Heart right ventricle (tissue), 16 donors: ENCODE measurements at regions not wholly inside any gene's neighbourhood (a gene's known extent, or its start where the extent isn't known, plus 50 kb on each side); places are given as distances from the start of the nearest gene placed in this dataset.
A peak's percentile ranks its signal among the peaks of the same experiment; 100 is the strongest.

Source experiments
- ATAC-seq, 8 donors: fragments of 200-7000 bp; cut with Tn5 transposase; one replicate each; pipeline ENCODE4 v1.9.1; 2020; ENCODE audit warnings: mild to moderate bottlenecking in 8 of 8, moderate library complexity in 8 of 8, moderate number of reproducible peaks in 1 of 8
- DNase-seq, 2 donors: peaks; one replicate each; pipeline ENCODE4 v3.0.0-alpha.2; 2020
- H3K27ac ChIP-seq, 10 donors: fragments of 200-600 bp; sonication (generic) in 2 of 10; one replicate each; pipeline versions ENCODE4 v1.5.0 to v1.8.0; 2020 to 2022; ENCODE audit warnings: mild to moderate bottlenecking in 3 of 10
- H3K27me3 ChIP-seq, 7 donors: fragments of 200-600 bp; one replicate each; pipeline ENCODE4 v1.8.0; 2021 to 2022; ENCODE audit warnings: mild to moderate bottlenecking in 2 of 7
- H3K36me3 ChIP-seq, 9 donors: fragments of 200-600 bp; sonication (generic) in 1 of 9; one replicate each; pipeline versions ENCODE4 v1.5.0 to v1.8.0; 2020 to 2022; ENCODE audit warnings: mild to moderate bottlenecking in 2 of 9
- H3K4me1 ChIP-seq, 9 donors: fragments of 200-600 bp; sonication (generic) in 1 of 9; one replicate each; pipeline versions ENCODE4 v1.5.0 to v1.8.0; 2020 to 2022; ENCODE audit warnings: mild to moderate bottlenecking in 4 of 9
- H3K4me3 ChIP-seq, 10 donors: fragments of 200-600 bp; sonication (generic) in 2 of 10; one replicate each; pipeline versions ENCODE4 v1.5.0 to v1.8.0; 2020 to 2022; ENCODE audit warnings: mild to moderate bottlenecking in 7 of 10, moderate library complexity in 2 of 10
- H3K9me3 ChIP-seq, 11 donors: fragments of 200-600 bp in 10 of 11; sonication (generic) in 2 of 11; one replicate each; pipeline versions ENCODE4 v1.5.0 to v1.8.0; 2013 to 2022; ENCODE audit warnings: mild to moderate bottlenecking in 2 of 11, control low read depth in 1 of 11, moderate library complexity in 1 of 11
- CTCF ChIP-seq, 9 donors: fragments of 200-600 bp; sonication (generic) in 2 of 9; IDR thresholded peaks; one replicate each; pipeline versions ENCODE4 v1.5.0 to v1.8.0; 2021 to 2022; ENCODE audit warnings: antibody characterized with exemption in 9 of 9, mild to moderate bottlenecking in 5 of 9, moderate library complexity in 1 of 9
- WGBS, 2 donors: extraction: QIAGEN DNeasy Blood & Tissue Kit; methylation state at CpG; one replicate each; pipeline ENCODE4 v1.1.7; 2013; ENCODE audit warnings: inconsistent platforms in 1 of 2; 5-methylcytosine and 5-hydroxymethylcytosine counted together
- intact Hi-C, 10 donors: fragments of 100-400 bp; cut with DNase I; formaldehyde crosslinking; loops; one replicate each; pipeline versions ENCODE4 v1.11.1 to v1.14.2; 2022
- donor health status: Arrhythmogenic right ventricular cardiomyopathy.
- donor health status: ischemic (EF 13 %, LVEDD 7.1; RV severe dilation, severe dysfunction).
- donor health status: healthy with polysubstance abuse.
- donor health status: DM: no; HTN: yes; CAD: no.
- donor health status: DM: no; HTN: no; CAD: no.
- donor health status: ischemic (EF 25% LVEDD 6.9; RV normal size, moderate dysfunction).
- donor health status: ischemic (EF 25% LVEDD 5.7; RV mildly dilated, moderate dysfunction).
- donor health status: healthy.
- donor health status: DM: yes; HTN: yes; CAD: no.
- donor health status: Ischemic cardiomyopathy.
- donor health status: ischemic (EF 35%, LVEDD 5.7; RV mildly dilated, moderate dysfunction).
- donor health status: nonischemic (EF 11% LVEDD 7.7; RV severe dilation, severe dysfunction).
- donor health status: DM: yes; HTN: yes; CAD: no.
- donor health status: PGD.
- donor health status: ischemic (EF 29% LVEDD 5.4; RV normal size, mild dysfunction).
- donor health status: nonischemic (EF 23%, LVEDD 6.1; RV moderate dilation, normal function).

DNA sequence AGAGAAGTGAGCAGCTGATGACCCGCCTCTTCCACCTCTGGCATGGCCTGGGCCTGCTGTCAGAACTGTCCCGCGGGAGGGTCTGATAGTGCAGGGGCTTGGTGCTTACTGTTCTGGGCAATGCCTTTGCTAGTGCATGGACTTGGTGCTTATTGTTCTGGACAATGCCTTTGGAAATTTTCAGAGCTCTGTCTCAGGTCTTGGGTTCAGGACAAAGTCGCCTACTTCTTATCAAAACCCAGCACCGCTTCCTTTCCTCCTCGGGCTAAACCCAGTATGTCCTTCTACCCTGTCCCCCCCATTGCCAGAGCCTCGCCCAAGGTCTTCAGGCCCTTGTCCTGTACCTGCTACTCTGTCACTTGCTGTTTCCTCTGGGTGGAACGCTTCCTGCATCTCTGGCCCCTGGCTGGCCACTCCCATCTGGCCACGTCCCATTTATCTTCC is 149.6 kb downstream of the ACKR3 start:
- no peak for TF ChIP-seq CTCF (IDR thresholded peaks at IDR 0.05)
- intact Hi-C loops, result no loop called here
- peak overlapping the region in 2 of 10 donors; percentile 10 to 15 for H3K27ac ChIP-seq
- no peaks in the 10 kb centered on the region for H3K9me3 ChIP-seq
- DNase-seq (no peak), ATAC-seq (peak; percentile 20 to 71 (median 46))
- H3K27me3 ChIP-seq, result peaks cover 0 to 11% (median 0%) of the 10 kb centered on the region in 7 donors
- no peaks in the 10 kb centered on the region for H3K36me3 ChIP-seq
- no peak overlapping the region for H3K4me3 ChIP-seq
- 66 to 70% methylated on average over 9 of the region's 9 CpGs for WGBS, 2 donors
- H3K4me1 ChIP-seq, result peaks cover 0 to 23% (median 0%) of the 10 kb centered on the region in 9 donors

GRCh38 chr2:236720974-236721540 is 151.4 kb downstream of the ACKR3 start:
- H3K9me3 ChIP-seq, result no peaks in the 10 kb centered on the region
- no peak for TF ChIP-seq CTCF (IDR thresholded peaks at IDR 0.05)
- DNase-seq (no peak), ATAC-seq (no peak)
- H3K27me3 ChIP-seq, result peaks cover 0 to 8% (median 0%) of the 10 kb centered on the region in 7 donors
- H3K27ac ChIP-seq, result no peak overlapping the region
- no peak overlapping the region for H3K4me3 ChIP-seq
- intact Hi-C loops, result no loop called here
- WGBS, 2 donors, result 75 to 78% methylated on average over 15 of the region's 15 CpGs
- no peaks in the 10 kb centered on the region for H3K36me3 ChIP-seq
- peaks cover 0 to 9% (median 0%) of the 10 kb centered on the region in 9 donors for H3K4me1 ChIP-seq

GRCh38 chr2:236724200-236724599 is 154.6 kb downstream of the ACKR3 start:
- Histone ChIP-seq H3K27me3 (no peaks in the 10 kb centered on the region), H3K4me1 (peaks cover 0 to 4% (median 0%) of the 10 kb centered on the region in 9 donors), H3K9me3 (no peaks in the 10 kb centered on the region), H3K27ac (no peak overlapping the region), H3K36me3 (no peaks in the 10 kb centered on the region), H3K4me3 (no peak overlapping the region)
- intact Hi-C loops, result no loop called here
- DNase-seq (no peak), ATAC-seq (no peak)
- TF ChIP-seq CTCF (IDR thresholded peaks at IDR 0.05), result no peak
- 93 to 94% methylated on average over 6 of the region's 6 CpGs for WGBS, 2 donors

DNA sequence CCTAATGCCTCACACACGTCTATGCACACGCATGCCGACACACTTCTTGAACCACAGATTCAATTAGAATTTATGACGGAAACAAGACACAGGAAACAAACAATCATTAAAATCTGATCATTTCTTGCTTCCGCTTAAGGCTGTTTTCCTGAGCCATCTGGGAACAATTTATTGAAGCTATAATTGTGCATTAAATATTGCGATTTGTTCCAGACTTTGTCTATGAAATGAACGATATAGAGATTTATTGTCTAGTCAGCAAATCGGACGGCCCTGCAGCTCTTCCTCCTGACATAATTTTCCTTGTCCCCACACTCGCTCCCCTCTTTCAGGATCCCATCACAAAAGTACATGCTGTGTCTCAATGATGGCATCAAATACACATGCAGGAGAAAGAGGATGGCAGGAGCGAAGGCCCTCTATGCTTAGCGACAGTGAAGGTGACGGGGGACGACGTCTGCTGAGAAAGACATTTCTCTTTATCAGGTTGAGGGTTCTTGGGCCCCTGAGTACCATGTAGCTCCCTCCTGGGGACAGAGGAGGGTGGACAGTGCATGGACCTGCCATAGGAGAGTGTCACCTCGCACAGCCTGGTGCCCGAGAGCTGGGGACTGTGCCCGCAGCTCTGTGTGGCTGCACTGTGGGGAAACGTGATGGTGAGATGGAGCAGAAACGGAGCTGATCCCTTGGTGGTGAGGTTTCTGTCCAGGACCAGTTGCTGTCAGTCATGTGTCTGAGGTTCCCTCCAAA is 157.3 kb downstream of the ACKR3 start:
- ATAC-seq, result no peak
- Histone ChIP-seq H3K27me3 (no peaks in the 10 kb centered on the region), H3K36me3 (no peaks in the 10 kb centered on the region), H3K27ac (no peak overlapping the region), H3K9me3 (no peaks in the 10 kb centered on the region), H3K4me3 (no peak overlapping the region), H3K4me1 (peaks cover 4 to 16% (median 14%) of the 10 kb centered on the region in 9 donors)
- no peak for DNase-seq
- no peak for TF ChIP-seq CTCF (IDR thresholded peaks at IDR 0.05)
- WGBS, 2 donors, result 93 to 95% methylated on average over 20 of the region's 20 CpGs
- intact Hi-C loops, result no loop called here
